Naive thymus-derived CD4-positive, alpha-beta T cell (primary cell): ENCODE measurements at regions not wholly inside any gene's neighbourhood (a gene's known extent, or its start where the extent isn't known, plus 50 kb on each side); places are given as distances from the start of the nearest gene placed in this dataset.

ENCODE experiments used
- ATAC-seq: fragments of 150-1000 bp; cut with Tn5 transposase; 2 replicates; pipeline ENCODE4 v1.10.0; 2021; ENCODE audit warnings: mild to moderate bottlenecking, moderate library complexity
- CTCF ChIA-PET: fragments of 350-600 bp; sonication (Branson Sonifier 250); formaldehyde crosslinking; loops from one replicate; lab custom pipeline; 2021; ENCODE audit warnings: antibody characterized with exemption; lab: Charles Lee
- POLR2A ChIA-PET: fragments of 350-600 bp; sonication (Branson Sonifier 250); formaldehyde crosslinking; loops from one replicate; lab custom pipeline; 2021; ENCODE audit warnings: antibody characterized with exemption, inconsistent platforms; lab: Charles Lee
- DNase-seq, 9 donors: peaks; one replicate each; pipeline versions ENCODE4 v3.0.0 to v3.0.0-alpha.2; 2020 to 2022; ENCODE audit warnings: mixed read lengths in 1 of 9
- H3K27ac ChIP-seq: one replicate; pipeline ENCODE4 v1.7.0; 2013; ENCODE audit warnings: mild to moderate bottlenecking, low read depth, low read length, moderate library complexity
- H3K27me3 ChIP-seq, 2 donors: one replicate each; pipeline ENCODE4 v1.7.0; 2013; ENCODE audit warnings: low read length in 2 of 2, mild to moderate bottlenecking in 2 of 2, moderate library complexity in 2 of 2; ENCODE audit not compliant: control insufficient read depth in 2 of 2, insufficient read depth in 2 of 2
- H3K36me3 ChIP-seq, 3 experiments: 1 replicate in 2 of 3; 2 replicates in 1 of 3; pipeline ENCODE4 v1.7.0; 2013; ENCODE audit warnings: low read length in 3 of 3, mild to moderate bottlenecking in 3 of 3, moderate library complexity in 1 of 3; ENCODE audit not compliant: insufficient read depth in 3 of 3, control insufficient read depth in 2 of 3
- H3K4me1 ChIP-seq, 2 donors: one replicate each; pipeline ENCODE4 v1.7.0; 2013; ENCODE audit warnings: low read length in 2 of 2, mild to moderate bottlenecking in 2 of 2, moderate library complexity in 1 of 2; ENCODE audit not compliant: control insufficient read depth in 2 of 2, insufficient read depth in 2 of 2
- H3K4me3 ChIP-seq: 2 replicates; pipeline ENCODE4 v1.7.0; 2013; ENCODE audit warnings: mild to moderate bottlenecking, low read length
- H3K9me3 ChIP-seq, 3 experiments: 1 replicate in 2 of 3; 2 replicates in 1 of 3; pipeline ENCODE4 v1.7.0; 2013; ENCODE audit warnings: low read length in 3 of 3; ENCODE audit not compliant: control insufficient read depth in 2 of 3
- H3K27ac Mint-ChIP-seq, 9 donors: one replicate each; pipeline ENCODE4 v1.8.0; 2020 to 2022; ENCODE audit warnings: mixed read lengths in 9 of 9, mild to moderate bottlenecking in 8 of 9, moderate library complexity in 5 of 9, inconsistent platforms in 2 of 9
- H3K27me3 Mint-ChIP-seq, 5 donors: one replicate each; pipeline ENCODE4 v1.8.0; 2021 to 2022; ENCODE audit warnings: mixed read lengths in 5 of 5, mild to moderate bottlenecking in 1 of 5
- H3K36me3 Mint-ChIP-seq, 5 donors: one replicate each; pipeline ENCODE4 v1.8.0; 2020 to 2022; ENCODE audit warnings: mixed read lengths in 5 of 5, mild to moderate bottlenecking in 3 of 5, inconsistent platforms in 1 of 5
- H3K4me1 Mint-ChIP-seq, 7 donors: one replicate each; pipeline ENCODE4 v1.8.0; 2020 to 2022; ENCODE audit warnings: mixed read lengths in 7 of 7, mild to moderate bottlenecking in 3 of 7, inconsistent platforms in 1 of 7
- H3K4me3 Mint-ChIP-seq, 10 donors: one replicate each; pipeline ENCODE4 v1.8.0; 2020 to 2022; ENCODE audit warnings: mild to moderate bottlenecking in 10 of 10, mixed read lengths in 10 of 10, moderate library complexity in 6 of 10, inconsistent platforms in 2 of 10
- H3K9me3 Mint-ChIP-seq, 11 donors: one replicate each; pipeline ENCODE4 v1.8.0; 2020 to 2022; ENCODE audit warnings: mixed read lengths in 11 of 11, mild to moderate bottlenecking in 4 of 11, inconsistent platforms in 1 of 11, moderate library complexity in 1 of 11
- intact Hi-C, 2 donors: fragments of 100-400 bp; cut with micrococcal nuclease; formaldehyde crosslinking; loops; one replicate each; pipeline ENCODE4 v1.15.1; 2023

DNA sequence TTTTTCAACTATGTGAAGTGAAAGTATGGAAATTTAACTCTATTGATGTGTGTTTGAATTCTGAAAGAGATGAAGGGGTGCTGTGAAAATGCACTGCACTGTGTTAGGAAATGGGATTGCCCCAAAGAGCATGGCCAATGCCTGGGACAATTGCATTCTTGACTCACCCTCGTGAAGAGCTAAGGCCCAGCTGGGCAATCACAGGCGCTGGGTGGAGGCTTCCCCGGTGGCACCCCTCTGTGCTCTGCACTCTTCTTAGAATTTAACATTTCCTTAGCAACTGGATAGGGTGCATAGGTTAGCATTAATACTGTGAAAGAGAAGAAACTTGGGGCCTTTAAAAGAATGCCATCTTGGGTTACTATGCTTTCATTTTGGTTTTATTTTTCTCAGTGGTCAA is 179.9 kb upstream of the GOLIM4 start:
- no peak overlapping the region for H3K4me3 Mint-ChIP-seq
- Histone ChIP-seq H3K27ac (no peak overlapping the region), H3K4me3 (no peak overlapping the region), H3K27me3 (no peaks in the 10 kb centered on the region), H3K36me3 (no peaks in the 10 kb centered on the region), H3K4me1 (no peaks in the 10 kb centered on the region), H3K9me3 (no peaks in the 10 kb centered on the region)
- ChIA-PET CTCF (no interaction called here), POLR2A (no interaction called here)
- ATAC-seq (no peak), DNase-seq (no peak)
- intact Hi-C loops, result no loop called here
- H3K9me3 Mint-ChIP-seq, result peaks cover 0 to 13% (median 2%) of the 10 kb centered on the region in 11 donors
- no peak overlapping the region for H3K27ac Mint-ChIP-seq
- H3K36me3 Mint-ChIP-seq, result no peaks in the 10 kb centered on the region
- H3K4me1 Mint-ChIP-seq, result no peaks in the 10 kb centered on the region
- H3K27me3 Mint-ChIP-seq, result no peaks in the 10 kb centered on the region

DNA sequence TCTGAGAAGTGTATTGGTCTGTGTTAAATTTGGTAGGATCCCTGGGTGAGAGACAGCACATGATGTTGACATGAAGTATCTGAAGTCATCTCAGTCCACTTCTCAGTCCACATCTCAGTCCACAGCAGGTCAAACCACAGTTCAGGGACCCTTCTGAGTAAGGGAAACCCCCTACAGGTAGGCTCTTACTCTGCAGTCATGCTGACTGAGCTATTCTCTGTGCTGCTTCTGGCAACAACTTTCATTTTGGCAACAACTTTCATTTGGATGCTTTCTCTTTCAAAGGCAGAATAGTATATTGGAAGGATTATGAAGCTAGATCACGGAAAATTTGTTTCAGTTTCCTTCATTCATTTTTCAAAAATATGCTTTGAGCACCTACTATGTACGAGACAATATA is 178.2 kb upstream of the GOLIM4 start:
- no peak overlapping the region for H3K4me3 Mint-ChIP-seq
- ATAC-seq, result no peak
- DNase-seq, result no peak
- no peaks in the 10 kb centered on the region for H3K4me1 Mint-ChIP-seq
- no peaks in the 10 kb centered on the region for H3K36me3 ChIP-seq
- H3K27ac ChIP-seq, result no peak overlapping the region
- peaks cover 0 to 13% (median 2%) of the 10 kb centered on the region in 11 donors for H3K9me3 Mint-ChIP-seq
- no peaks in the 10 kb centered on the region for H3K9me3 ChIP-seq
- ChIA-PET CTCF (no interaction called here), POLR2A (no interaction called here)
- no peaks in the 10 kb centered on the region for H3K27me3 ChIP-seq
- no peak overlapping the region for H3K27ac Mint-ChIP-seq
- no peaks in the 10 kb centered on the region for H3K27me3 Mint-ChIP-seq
- H3K36me3 Mint-ChIP-seq, result no peaks in the 10 kb centered on the region
- H3K4me1 ChIP-seq, result no peaks in the 10 kb centered on the region
- intact Hi-C loops, result no loop called here
- no peak overlapping the region for H3K4me3 ChIP-seq

GRCh38 chr3:168273036-168273435 is 177.3 kb upstream of the GOLIM4 start:
- ATAC-seq (no peak), DNase-seq (no peak)
- intact Hi-C loops, result no loop called here
- peaks cover 0 to 13% (median 2%) of the 10 kb centered on the region in 11 donors for H3K9me3 Mint-ChIP-seq
- H3K4me1 Mint-ChIP-seq, result no peaks in the 10 kb centered on the region
- no peak overlapping the region for H3K4me3 Mint-ChIP-seq
- ChIA-PET CTCF (no interaction called here), POLR2A (no interaction called here)
- H3K27ac Mint-ChIP-seq, result no peak overlapping the region
- Histone ChIP-seq H3K4me1 (no peaks in the 10 kb centered on the region), H3K9me3 (no peaks in the 10 kb centered on the region), H3K27me3 (no peaks in the 10 kb centered on the region), H3K4me3 (no peak overlapping the region), H3K27ac (no peak overlapping the region), H3K36me3 (no peaks in the 10 kb centered on the region)
- H3K36me3 Mint-ChIP-seq, result no peaks in the 10 kb centered on the region
- H3K27me3 Mint-ChIP-seq, result no peaks in the 10 kb centered on the region

DNA sequence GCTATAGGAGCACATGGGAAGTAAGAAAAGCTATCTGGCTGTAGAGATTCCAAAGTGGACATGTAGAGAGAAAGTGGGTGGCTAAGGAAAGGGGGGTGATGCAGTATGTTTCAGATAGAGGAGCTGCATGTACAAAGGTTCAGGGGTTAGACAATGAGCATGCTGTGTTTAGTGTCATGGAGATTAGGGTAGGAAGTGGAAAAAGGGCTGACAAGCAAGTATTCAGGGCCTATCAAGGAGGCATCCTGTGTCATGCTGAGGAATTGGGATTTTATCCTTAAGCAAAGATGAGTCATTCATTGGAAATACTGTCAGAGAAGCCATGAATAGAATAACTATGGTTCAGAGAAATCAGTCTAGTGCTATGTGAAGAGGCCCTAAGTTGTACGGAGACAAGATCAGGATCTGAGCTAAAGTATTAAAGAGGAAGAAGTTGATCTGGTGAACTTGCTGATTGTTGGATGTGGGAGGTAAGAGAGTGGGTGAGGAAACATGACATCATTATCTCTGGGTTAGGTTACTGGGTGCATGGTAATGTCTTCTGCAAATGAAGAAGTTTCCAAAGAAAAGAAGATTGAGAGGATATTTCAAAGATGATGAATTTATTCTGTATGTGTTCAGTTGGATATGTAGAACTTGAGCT is 176.7 kb upstream of the GOLIM4 start:
- Histone ChIP-seq H3K36me3 (no peaks in the 10 kb centered on the region), H3K27ac (no peak overlapping the region), H3K4me3 (no peak overlapping the region), H3K4me1 (no peaks in the 10 kb centered on the region), H3K9me3 (no peaks in the 10 kb centered on the region), H3K27me3 (no peaks in the 10 kb centered on the region)
- POLR2A ChIA-PET, result no interaction called here
- intact Hi-C loops, result no loop called here
- H3K4me1 Mint-ChIP-seq, result no peaks in the 10 kb centered on the region
- H3K27ac Mint-ChIP-seq, result no peak overlapping the region
- CTCF ChIA-PET, result no interaction called here
- ATAC-seq (no peak), DNase-seq (no peak)
- H3K4me3 Mint-ChIP-seq, result no peak overlapping the region
- H3K36me3 Mint-ChIP-seq, result no peaks in the 10 kb centered on the region
- H3K27me3 Mint-ChIP-seq, result no peaks in the 10 kb centered on the region
- peaks cover 0 to 13% (median 2%) of the 10 kb centered on the region in 11 donors for H3K9me3 Mint-ChIP-seq

- no peaks in the 10 kb centered on the region for H3K36me3 Mint-ChIP-seq
- DNase-seq, result no peak
- Histone ChIP-seq H3K4me3 (no peak overlapping the region), H3K36me3 (no peaks in the 10 kb centered on the region), H3K27ac (no peak overlapping the region), H3K4me1 (no peaks in the 10 kb centered on the region), H3K9me3 (no peaks in the 10 kb centered on the region), H3K27me3 (no peaks in the 10 kb centered on the region)
- no peak overlapping the region for H3K4me3 Mint-ChIP-seq
- H3K4me1 Mint-ChIP-seq, result no peaks in the 10 kb centered on the region
- no peaks in the 10 kb centered on the region for H3K27me3 Mint-ChIP-seq
- no peak for ATAC-seq
- peaks cover 0 to 13% (median 2%) of the 10 kb centered on the region in 11 donors for H3K9me3 Mint-ChIP-seq
- no peak overlapping the region for H3K27ac Mint-ChIP-seq
- intact Hi-C loops, result no loop called here
- ChIA-PET POLR2A (no interaction called here), CTCF (no interaction called here)
Measured at GRCh38 chr3:168271932-168272331, 176.2 kb upstream of the GOLIM4 start.

DNA sequence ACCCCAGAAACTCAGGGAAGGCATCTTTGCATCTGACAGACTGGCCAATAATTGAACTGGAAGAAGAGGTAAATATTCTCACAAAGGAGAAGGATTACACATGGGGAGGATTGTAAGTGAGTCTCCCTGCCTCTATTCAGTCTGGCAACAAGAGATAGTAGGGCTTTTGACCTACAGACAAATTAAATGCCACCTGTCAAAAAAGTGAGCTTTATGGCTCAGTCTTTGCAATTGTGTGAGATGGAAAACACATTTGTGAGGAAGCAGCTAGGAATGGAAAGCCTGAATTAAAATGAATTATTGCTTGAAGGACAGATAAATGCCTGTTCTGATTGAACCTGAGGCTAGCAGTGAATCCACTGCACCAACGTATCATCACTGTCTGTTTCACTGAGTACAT is 173.3 kb upstream of the GOLIM4 start:
- no peak for DNase-seq
- no peak overlapping the region for H3K27ac ChIP-seq
- no peaks in the 10 kb centered on the region for H3K36me3 ChIP-seq
- H3K9me3 Mint-ChIP-seq, result peaks cover 0 to 7% (median 0%) of the 10 kb centered on the region in 11 donors
- ChIA-PET CTCF (no interaction called here), POLR2A (no interaction called here)
- H3K4me1 ChIP-seq, result no peaks in the 10 kb centered on the region
- no peak for ATAC-seq
- H3K27me3 ChIP-seq, result no peaks in the 10 kb centered on the region
- intact Hi-C loops, result no loop called here
- no peaks in the 10 kb centered on the region for H3K36me3 Mint-ChIP-seq
- no peaks in the 10 kb centered on the region for H3K9me3 ChIP-seq
- no peaks in the 10 kb centered on the region for H3K27me3 Mint-ChIP-seq
- no peak overlapping the region for H3K27ac Mint-ChIP-seq
- H3K4me1 Mint-ChIP-seq, result no peaks in the 10 kb centered on the region
- H3K4me3 ChIP-seq, result no peak overlapping the region
- no peak overlapping the region for H3K4me3 Mint-ChIP-seq

- Histone ChIP-seq H3K9me3 (no peaks in the 10 kb centered on the region), H3K27ac (no peak overlapping the region), H3K36me3 (no peaks in the 10 kb centered on the region), H3K4me3 (no peak overlapping the region), H3K4me1 (no peaks in the 10 kb centered on the region), H3K27me3 (no peaks in the 10 kb centered on the region)
- DNase-seq, result no peak
- no peak for ATAC-seq
- peaks cover 0 to 1% (median 0%) of the 10 kb centered on the region in 11 donors for H3K9me3 Mint-ChIP-seq
- no peak overlapping the region for H3K27ac Mint-ChIP-seq
- intact Hi-C loops, result no loop called here
- H3K4me1 Mint-ChIP-seq, result no peaks in the 10 kb centered on the region
- no peak overlapping the region for H3K4me3 Mint-ChIP-seq
- H3K27me3 Mint-ChIP-seq, result no peaks in the 10 kb centered on the region
- ChIA-PET CTCF (no interaction called here), POLR2A (no interaction called here)
- H3K36me3 Mint-ChIP-seq, result no peaks in the 10 kb centered on the region
Measured at GRCh38 chr3:168267179-168267578, 171.5 kb upstream of the GOLIM4 start.
